CD14-positive monocyte (primary cell): ENCODE measurements at regions not wholly inside any gene's neighbourhood (a gene's known extent, or its start where the extent isn't known, plus 50 kb on each side); places are given as distances from the start of the nearest gene placed in this dataset.

Experiments used
- DNase-seq, 3 donors: peaks; one replicate each; pipeline ENCODE4 v3.0.0-alpha.2; 2011 to 2022
- H2AFZ ChIP-seq: 2 replicates; pipeline ENCODE4 v1.6.0; 2012; ENCODE audit warnings: mild to moderate bottlenecking, low read depth, low read length, inconsistent platforms; ENCODE audit not compliant: insufficient read depth, poor library complexity, severe bottlenecking
- H3K27ac ChIP-seq, 2 donors: 1 replicate in 1 of 2; 2 replicates in 1 of 2; pipeline ENCODE4 v1.5.1; 2012 to 2013; ENCODE audit warnings: low read length in 2 of 2, control low read depth in 1 of 2, inconsistent platforms in 1 of 2, low read depth in 1 of 2, mild to moderate bottlenecking in 1 of 2
- H3K27me3 ChIP-seq, 2 donors: one replicate each; pipeline versions ENCODE4 v1.6.0 to v1.6.1; 2011 to 2013; ENCODE audit warnings: low read length in 2 of 2; ENCODE audit not compliant: control insufficient read depth in 2 of 2, insufficient read depth in 2 of 2
- H3K36me3 ChIP-seq, 2 donors: replicated peaks in 1 of 2; 1 replicate in 1 of 2; 2 replicates in 1 of 2; pipeline versions ENCODE4 v1.5.1 to v1.6.1; 2012 to 2013; ENCODE audit warnings: low read length in 2 of 2, control low read depth in 1 of 2, inconsistent platforms in 1 of 2, mild to moderate bottlenecking in 1 of 2; ENCODE audit not compliant: insufficient read depth in 2 of 2, control insufficient read depth in 1 of 2
- H3K4me1 ChIP-seq, 2 donors: 1 replicate in 1 of 2; 2 replicates in 1 of 2; pipeline versions ENCODE4 v1.5.1 to v1.6.1; 2012 to 2013; ENCODE audit warnings: low read length in 2 of 2, control low read depth in 1 of 2, inconsistent platforms in 1 of 2, mild to moderate bottlenecking in 1 of 2, moderate library complexity in 1 of 2; ENCODE audit not compliant: insufficient read depth in 2 of 2, control insufficient read depth in 1 of 2
- H3K4me2 ChIP-seq: replicated peaks from 2 replicates; pipeline ENCODE3; 2012; ENCODE audit warnings: low read length, moderate library complexity, mild to moderate bottlenecking; ENCODE audit not compliant: poor library complexity, severe bottlenecking; ENCODE audit errors: extremely low read depth
- H3K4me3 ChIP-seq, 3 experiments: fragments of 200-600 bp in 1 of 3; sonication (generic) in 1 of 3; replicated peaks in 1 of 3; 1 replicate in 2 of 3; 2 replicates in 1 of 3; pipeline ENCODE4 v1.5.1; 2011 to 2013; ENCODE audit warnings: low read length in 3 of 3, mild to moderate bottlenecking in 3 of 3, control low read depth in 2 of 3, low read depth in 2 of 3, inconsistent platforms in 1 of 3, moderate library complexity in 1 of 3
- H3K79me2 ChIP-seq: 2 replicates; pipeline ENCODE4 v1.6.0; 2012; ENCODE audit warnings: mild to moderate bottlenecking, control low read depth, inconsistent platforms, low read length, moderate library complexity; ENCODE audit not compliant: insufficient read depth
- H3K9ac ChIP-seq: 2 replicates; pipeline ENCODE4 v1.6.0; 2017; ENCODE audit warnings: low read length, mild to moderate bottlenecking; ENCODE audit not compliant: insufficient read depth, poor library complexity, severe bottlenecking
- H3K9me3 ChIP-seq, 2 donors: replicated peaks in 1 of 2; 1 replicate in 1 of 2; 2 replicates in 1 of 2; pipeline versions ENCODE4 v1.5.1 to v1.6.1; 2012 to 2013; ENCODE audit warnings: low read length in 2 of 2, control low read depth in 1 of 2; ENCODE audit not compliant: control insufficient read depth in 1 of 2, insufficient read depth in 1 of 2
- H4K20me1 ChIP-seq: 2 replicates; pipeline ENCODE4 v1.6.0; 2012; ENCODE audit warnings: mild to moderate bottlenecking, low read length, control low read depth, moderate library complexity; ENCODE audit not compliant: insufficient read depth
- H3K27ac Mint-ChIP-seq, 7 donors: one replicate each; pipeline ENCODE4 v1.8.0; 2020; ENCODE audit warnings: mild to moderate bottlenecking in 7 of 7, mixed read lengths in 7 of 7, moderate library complexity in 6 of 7, inconsistent platforms in 2 of 7
- H3K27me3 Mint-ChIP-seq, 3 donors: one replicate each; pipeline ENCODE4 v1.8.0; 2021 to 2022; ENCODE audit warnings: low read depth in 3 of 3, mild to moderate bottlenecking in 3 of 3, mixed read lengths in 3 of 3, moderate library complexity in 3 of 3, inconsistent platforms in 1 of 3
- H3K36me3 Mint-ChIP-seq, 2 donors: one replicate each; pipeline ENCODE4 v1.8.0; 2020; ENCODE audit warnings: mixed read lengths in 2 of 2, inconsistent platforms in 1 of 2, mild to moderate bottlenecking in 1 of 2
- H3K4me1 Mint-ChIP-seq: one replicate; pipeline ENCODE4 v1.8.0; 2020; ENCODE audit warnings: mild to moderate bottlenecking, mixed read lengths
- H3K4me3 Mint-ChIP-seq, 2 donors: one replicate each; pipeline ENCODE4 v1.8.0; 2020; ENCODE audit warnings: mild to moderate bottlenecking in 2 of 2, mixed read lengths in 2 of 2, moderate library complexity in 1 of 2
- H3K9me3 Mint-ChIP-seq, 7 donors: one replicate each; pipeline ENCODE4 v1.8.0; 2020 to 2022; ENCODE audit warnings: mixed read lengths in 7 of 7, mild to moderate bottlenecking in 6 of 7, moderate library complexity in 6 of 7, inconsistent platforms in 2 of 7
- CTCF ChIP-seq: fragments of 200-600 bp; IDR thresholded peaks from one replicate; pipeline ENCODE4 v1.8.0; 2022; ENCODE audit warnings: antibody characterized with exemption, mild to moderate bottlenecking
- WGBS: methylation state at CpG from one replicate; pipeline ENCODE4 v1.1.5; 2013; ENCODE audit warnings: missing lambda C conversion rate; ENCODE audit not compliant: insufficient coverage; 5-methylcytosine and 5-hydroxymethylcytosine counted together
- intact Hi-C, 2 donors: fragments of 100-400 bp; cut with micrococcal nuclease; formaldehyde crosslinking; loops; one replicate each; pipeline versions ENCODE4 v1.15.0 to v1.15.1; 2023

GRCh38 chr1:187456446-187456845 is 627.7 kb downstream of the PLA2G4A start:
- Mint-ChIP-seq H3K4me3 (no peak overlapping the region), H3K9me3 (peaks cover 0 to 11% (median 4%) of the 10 kb centered on the region in 7 donors), H3K27me3 (no peaks in the 10 kb centered on the region), H3K27ac (no peak overlapping the region), H3K4me1 (no peaks in the 10 kb centered on the region), H3K36me3 (no peaks in the 10 kb centered on the region)
- Histone ChIP-seq H3K4me1 (no peaks in the 10 kb centered on the region), H4K20me1 (no peaks in the 10 kb centered on the region), H3K4me3 (no peak overlapping the region), H3K27me3 (no peaks in the 10 kb centered on the region), H3K4me2 (no peak overlapping the region), H3K9me3 (peaks cover 0 to 6% of the 10 kb centered on the region in 2 donors), H3K9ac (no peak overlapping the region), H2AFZ (no peak overlapping the region), H3K79me2 (no peaks in the 10 kb centered on the region), H3K36me3 (no peaks in the 10 kb centered on the region), H3K27ac (no peak overlapping the region)
- intact Hi-C loops: no loop called here
- 86% methylated on average over 5 of the region's 5 CpGs for WGBS
- no peak for TF ChIP-seq CTCF
- DNase-seq: no peak

GRCh38 chr1:187460093-187460492 is 631.3 kb downstream of the PLA2G4A start:
- no peaks in the 10 kb centered on the region for H3K4me1 ChIP-seq
- H3K9ac ChIP-seq: no peak overlapping the region
- Mint-ChIP-seq H3K27me3 (no peaks in the 10 kb centered on the region), H3K27ac (no peak overlapping the region), H3K9me3 (peaks cover 2 to 14% (median 8%) of the 10 kb centered on the region in 7 donors), H3K4me1 (no peaks in the 10 kb centered on the region), H3K4me3 (no peak overlapping the region), H3K36me3 (no peaks in the 10 kb centered on the region)
- H3K27me3 ChIP-seq: no peaks in the 10 kb centered on the region
- H4K20me1 ChIP-seq: no peaks in the 10 kb centered on the region
- H2AFZ ChIP-seq: no peak overlapping the region
- TF ChIP-seq CTCF: no peak
- H3K4me3 ChIP-seq: no peak overlapping the region
- no peaks in the 10 kb centered on the region for H3K79me2 ChIP-seq
- H3K4me2 ChIP-seq: no peak overlapping the region
- intact Hi-C loops: no loop called here
- no peak overlapping the region for H3K27ac ChIP-seq
- peaks cover 0 to 9% of the 10 kb centered on the region in 2 donors for H3K9me3 ChIP-seq
- DNase-seq: no peak
- no peaks in the 10 kb centered on the region for H3K36me3 ChIP-seq
- no CpG with 5 or more reads among the region's 3 CpGs for WGBS
